NCI-H510A treated with DMSO at 0.1 percent for 48 hours (cell line): ENCODE measurements at regions not wholly inside any gene's neighbourhood (a gene's known extent, or its start where the extent isn't known, plus 50 kb on each side); places are given as distances from the start of the nearest gene placed in this dataset.

Experiments used
- DNase-seq: peaks from one replicate; lab custom pipeline; 2025; lab: John Stamatoyannopoulos, UW

DNA sequence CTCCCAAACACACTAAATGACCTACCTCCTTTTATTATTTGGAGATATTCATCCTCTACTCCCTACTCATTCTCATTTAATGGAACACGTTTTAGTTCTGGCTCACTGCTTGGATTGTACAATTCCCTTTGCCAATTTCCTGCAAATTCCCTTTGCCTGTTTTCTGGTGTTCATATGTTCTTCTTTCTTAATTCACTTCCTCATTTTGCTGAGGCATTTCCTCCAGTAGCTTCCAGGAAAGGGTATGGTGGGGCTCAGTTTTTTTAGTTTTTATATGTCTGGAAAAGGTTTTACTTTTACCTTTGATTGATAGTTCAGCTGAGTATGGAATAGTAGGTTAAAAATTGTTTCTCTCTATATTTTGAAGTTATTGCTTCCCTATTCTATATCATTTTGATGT lies 143.6 kb upstream of the GOLIM4 start:
- DNase-seq: no peak

DNA sequence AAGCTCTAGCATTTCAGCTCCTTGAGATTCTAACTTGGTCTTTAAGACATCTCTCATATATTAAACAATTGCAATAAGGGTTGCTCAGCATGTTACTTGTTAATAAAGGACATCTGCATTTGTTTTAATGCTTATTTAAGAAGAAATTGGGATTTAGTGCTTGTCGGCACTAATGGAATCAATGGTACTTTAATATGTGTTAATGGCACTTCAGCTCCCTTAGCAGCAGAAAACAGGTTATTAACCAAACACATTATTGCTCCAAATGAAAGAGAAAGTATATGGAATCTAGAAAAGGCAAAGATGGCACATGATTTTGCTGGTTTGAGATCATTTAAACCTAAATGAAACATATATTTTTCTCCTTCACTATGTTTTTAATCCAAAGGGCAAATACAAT lies 137.3 kb upstream of the GOLIM4 start:
- DNase-seq: no peak

DNA sequence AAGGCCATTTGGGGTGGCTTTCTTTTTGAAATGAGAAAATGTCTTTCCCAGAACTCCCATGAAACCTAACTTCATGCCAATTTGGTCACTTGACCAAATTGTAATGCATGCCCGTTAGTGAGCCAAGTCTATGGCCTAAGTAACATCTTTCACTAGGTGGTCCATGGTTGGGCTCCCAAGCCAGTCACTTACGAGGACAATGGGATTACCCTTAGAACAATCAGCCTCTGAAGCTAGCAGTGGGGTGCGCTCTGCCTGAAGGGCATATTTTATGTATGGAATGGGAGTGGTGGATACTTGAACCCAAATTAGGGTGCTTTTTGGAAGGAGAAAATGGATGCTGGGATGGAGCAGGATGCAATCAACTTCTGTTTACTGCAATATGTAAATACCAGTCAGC lies 127.4 kb upstream of the GOLIM4 start:
- DNase-seq: no peak

DNA sequence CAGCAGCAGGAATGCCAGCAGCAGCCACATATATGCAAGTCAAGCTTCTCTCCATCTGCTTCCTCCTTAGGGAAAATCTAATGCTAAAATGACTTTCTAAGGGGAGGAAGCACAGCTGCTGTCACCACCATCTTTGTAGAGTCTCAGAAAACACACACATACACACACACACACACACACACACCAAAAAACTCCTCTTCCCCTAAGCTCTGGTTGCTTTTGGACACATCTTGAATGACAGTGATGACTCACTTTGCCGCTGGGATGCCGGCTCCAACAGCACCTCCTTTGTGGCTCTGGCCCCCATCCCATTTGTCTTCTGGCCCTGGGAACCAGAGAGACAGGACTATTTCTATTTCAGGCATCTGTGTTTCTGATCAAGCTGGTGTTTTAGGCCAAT lies 124.8 kb upstream of the GOLIM4 start:
- no peak for DNase-seq

DNA sequence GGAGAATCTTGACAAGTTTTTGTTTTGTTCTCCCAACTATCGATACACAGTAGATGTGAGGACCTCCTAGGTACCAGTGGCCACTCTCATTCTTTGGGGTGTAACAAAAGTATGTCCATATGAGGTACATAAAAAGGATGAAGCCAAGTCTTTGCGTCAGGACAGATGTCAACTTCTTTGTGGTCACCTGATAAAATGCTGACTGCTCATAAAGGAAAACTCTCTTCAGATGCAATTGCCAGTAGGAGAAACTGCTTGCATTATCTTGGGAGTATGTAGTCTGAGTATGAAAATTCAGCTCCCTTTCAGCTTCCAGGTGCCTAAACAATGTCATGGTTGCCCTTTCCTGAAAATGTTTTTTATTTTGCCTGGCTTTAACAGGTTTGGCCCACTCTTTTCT lies 123.8 kb upstream of the GOLIM4 start:
- DNase-seq: no peak

DNA sequence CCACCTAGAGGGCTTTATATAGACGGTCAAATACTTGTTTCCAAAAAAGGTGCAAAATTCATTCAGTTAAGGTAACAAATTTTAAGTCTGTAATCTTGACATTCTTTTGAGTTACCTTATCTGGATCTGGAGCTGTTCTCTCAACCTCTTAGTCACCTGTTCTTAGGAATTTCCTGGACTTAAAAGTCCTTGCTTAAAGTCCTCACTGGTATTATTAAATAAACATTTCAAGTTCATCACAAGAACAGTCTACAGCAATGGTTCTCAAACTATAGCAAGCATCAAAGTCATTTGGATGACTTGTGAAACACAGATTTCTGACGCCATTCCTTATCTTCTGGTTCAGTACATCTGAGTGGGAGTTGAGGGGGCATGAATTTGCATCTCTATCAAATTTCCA lies 122.9 kb upstream of the GOLIM4 start:
- DNase-seq: no peak

DNA sequence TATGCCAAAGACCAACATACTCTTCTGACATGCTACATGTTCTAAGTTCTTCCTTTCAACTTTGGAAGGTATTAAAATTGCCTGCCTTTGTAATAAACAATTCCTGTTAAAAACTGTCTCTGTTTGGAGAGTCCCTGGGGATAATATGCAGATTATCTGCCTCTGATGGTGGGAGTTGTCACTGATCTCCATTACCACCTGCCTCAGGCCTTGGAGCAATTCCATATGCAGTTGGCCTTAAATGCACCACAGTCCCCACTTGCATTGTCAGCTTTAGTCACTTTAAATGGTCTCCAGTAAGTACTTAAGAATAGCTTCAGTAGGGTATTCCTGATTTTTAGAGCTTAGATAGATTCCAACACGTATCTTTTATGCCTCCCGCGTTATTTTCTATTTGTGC lies 121.1 kb upstream of the GOLIM4 start:
- DNase-seq: no peak

DNA sequence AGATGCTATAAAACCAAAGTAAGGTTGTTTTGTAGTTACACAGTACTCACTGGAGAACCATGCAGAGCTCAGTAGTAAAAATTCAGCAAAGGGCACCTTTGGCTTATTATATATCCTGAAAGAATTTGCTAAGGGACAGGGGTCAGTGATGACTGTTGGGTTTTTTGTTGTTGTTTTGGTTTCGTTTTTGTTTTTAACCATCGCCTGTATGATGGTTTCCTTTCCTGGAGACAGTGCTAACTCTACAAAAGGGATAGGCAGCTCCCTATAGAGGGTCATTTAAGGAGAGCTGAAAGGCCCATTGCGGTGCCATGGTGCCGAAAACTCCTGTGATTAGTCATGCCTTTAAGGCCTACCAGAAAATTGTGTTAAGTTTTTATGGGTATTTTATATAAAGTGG lies 118.2 kb upstream of the GOLIM4 start:
- no peak for DNase-seq

DNA sequence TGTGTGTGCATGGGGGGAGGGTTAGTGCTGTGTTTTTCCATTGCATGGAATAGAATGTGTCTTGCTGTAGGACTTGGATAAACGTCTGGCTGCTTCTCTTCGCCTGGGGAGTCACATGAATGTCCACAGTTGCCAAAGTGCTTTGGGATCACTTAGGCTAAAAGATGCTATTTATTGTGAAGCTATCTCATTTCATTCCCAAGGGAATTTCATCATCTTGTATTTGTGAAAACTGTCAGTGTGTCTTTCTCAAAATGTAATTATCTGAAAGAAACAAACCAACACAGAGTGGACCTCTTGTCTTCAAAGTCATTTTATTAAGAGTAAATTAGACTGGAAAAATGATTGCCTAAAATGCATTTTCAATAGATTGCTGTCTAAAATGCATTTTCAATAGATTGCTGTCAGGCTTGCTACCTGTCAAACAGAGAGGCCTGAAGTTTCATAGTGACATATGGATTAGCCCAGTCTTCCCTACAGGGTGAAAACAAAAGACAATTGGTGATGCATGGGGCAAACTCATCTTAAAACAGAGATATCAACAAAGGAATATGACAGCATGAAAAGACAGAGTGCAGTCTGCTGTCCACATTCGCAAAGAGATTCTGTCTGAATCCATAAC lies 117.1 kb upstream of the GOLIM4 start:
- DNase-seq: no peak

DNA sequence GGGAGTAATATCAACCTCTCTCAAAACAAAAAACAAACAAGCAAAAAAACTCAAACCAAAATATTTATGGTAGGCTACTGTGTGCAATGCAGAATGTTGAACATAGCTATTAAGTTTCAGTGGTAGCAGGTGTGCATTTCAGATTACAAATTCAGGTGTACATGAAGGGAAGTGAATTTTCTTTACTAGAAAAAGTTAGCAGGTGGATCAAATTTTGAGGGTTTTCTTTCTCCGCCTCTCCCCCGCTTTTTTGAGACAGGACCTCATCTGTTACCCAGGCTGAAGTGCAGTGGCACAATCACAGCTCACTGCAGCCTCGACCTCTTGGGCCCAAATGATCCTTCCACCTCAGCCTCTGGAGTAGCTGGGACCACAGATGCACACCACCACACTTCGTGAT lies 109.7 kb upstream of the GOLIM4 start:
- no peak for DNase-seq

DNA sequence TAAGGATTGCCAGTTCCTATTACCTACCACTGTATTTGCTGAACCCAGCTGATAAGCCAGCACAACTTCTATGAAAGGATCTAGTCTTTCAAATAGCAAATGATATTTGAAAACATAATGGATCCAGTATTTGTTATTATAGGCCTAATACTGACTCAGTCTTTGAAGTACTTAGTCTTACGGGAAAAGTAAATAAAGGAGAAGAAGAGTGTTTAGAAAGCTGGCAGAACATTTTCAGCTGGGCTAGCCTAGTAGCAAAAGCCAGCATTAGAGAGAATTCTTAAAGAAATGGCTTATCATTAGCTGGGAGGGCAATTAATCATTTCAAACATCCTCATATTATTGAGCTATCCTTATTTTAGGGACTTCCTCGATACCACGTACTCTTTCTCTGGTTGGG lies 101.4 kb upstream of the GOLIM4 start:
- peak; percentile 22 for DNase-seq

DNA sequence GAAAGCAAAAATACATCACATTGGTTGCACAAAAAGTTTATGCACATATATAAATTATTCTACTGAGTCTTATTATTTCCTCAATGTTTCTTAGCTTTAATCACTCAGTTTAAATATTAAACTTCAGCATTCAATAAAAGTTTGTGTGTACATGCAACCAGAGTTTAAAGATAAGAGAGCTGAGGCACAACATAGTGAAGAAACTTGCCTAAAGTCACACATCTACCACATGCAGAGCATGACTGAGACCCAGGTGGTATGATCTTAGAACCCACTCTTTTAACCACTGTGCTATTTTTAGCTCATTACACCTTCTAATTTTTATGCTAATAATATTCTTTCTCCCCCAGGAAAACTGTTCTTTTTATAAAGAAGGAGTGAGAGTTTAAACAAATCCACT lies 96.1 kb upstream of the GOLIM4 start:
- no peak for DNase-seq

DNA sequence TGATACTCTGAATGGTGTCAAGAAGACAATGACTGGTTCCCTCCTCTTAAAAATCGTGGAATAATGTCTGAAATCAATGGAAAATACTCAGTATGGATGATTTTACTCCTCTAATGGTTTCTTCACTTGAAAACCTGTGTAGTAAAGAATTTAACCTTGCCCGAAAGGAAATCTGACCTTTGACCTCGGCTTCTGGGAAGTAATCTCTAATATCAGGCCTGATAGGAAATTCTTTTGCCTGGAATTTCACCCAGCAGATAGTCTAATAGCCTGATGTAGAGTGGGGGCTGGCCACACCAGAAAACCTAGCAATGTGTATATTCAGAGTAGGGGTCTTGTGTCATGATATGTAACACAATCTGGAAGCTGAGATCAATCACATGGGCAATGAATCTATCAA lies 91.5 kb upstream of the GOLIM4 start:
- no peak for DNase-seq

DNA sequence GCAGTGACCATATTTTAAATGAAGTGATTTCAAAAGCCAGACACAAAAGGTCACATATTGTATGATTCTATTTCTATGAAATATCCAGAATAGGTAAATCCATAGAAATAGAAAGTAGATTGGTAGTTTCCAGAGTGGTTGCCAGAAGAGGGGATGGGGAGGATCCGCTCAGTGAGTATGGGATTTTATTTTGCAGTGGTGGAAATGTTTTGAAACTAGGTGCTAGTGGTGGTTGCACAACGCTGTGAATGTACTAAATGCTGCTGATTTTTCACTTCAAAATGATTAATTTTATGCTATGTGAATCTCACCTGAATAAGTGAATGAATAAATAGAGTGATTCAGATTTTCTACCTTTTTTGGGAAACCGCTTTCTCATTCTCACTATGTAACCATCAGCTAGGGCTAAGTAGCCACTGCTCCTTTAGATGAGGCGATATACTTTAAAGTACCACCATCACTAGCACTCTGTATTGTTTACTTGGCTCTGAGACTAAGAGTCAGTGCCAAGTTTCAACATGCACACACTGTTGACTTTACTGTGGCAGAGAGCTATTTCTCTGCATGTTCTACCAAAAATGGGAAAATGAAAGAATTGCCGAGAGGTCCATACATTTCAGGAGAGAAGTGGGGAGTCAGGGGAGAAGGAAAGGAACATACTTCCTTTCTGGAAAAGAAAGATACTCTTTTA lies 90.7 kb upstream of the GOLIM4 start:
- no peak for DNase-seq

DNA sequence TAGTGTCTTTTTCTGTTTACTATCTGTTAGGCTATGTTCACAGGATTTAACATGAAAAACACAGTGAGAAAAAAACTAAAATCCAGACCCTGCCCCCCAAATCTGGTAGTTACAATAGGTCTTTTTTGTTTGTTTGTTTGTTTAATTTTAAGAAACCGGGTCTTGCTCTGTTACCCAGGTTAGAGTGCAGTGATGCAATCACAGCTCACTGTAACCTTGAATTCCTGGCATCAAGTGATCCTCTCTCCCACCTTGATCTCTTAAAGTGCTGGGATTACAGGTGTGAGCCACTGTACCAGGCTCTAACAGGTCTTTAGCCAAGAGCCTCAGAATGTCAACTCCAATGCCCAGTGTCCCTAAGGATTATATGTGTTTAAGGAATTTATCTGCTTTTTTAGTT lies 88.0 kb upstream of the GOLIM4 start:
- DNase-seq: no peak

DNA sequence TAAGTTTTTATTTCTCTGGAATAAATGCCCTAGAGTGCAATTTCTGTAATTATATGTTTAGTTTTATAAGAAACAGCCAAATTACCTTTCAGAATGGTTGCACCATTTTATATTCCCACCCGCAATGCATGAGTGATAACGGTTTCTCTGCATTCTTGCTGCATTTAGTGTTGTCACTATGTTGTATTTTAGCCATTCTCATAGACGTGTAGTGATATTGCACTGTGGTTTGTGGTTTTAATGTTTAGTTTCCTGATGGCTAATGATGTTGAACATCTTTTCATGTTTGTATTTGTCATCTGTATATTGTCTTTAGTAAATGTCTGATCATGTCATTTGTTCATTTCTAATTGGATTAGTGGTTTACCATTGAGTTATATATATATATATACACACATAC lies 73.0 kb upstream of the GOLIM4 start:
- DNase-seq: no peak

DNA sequence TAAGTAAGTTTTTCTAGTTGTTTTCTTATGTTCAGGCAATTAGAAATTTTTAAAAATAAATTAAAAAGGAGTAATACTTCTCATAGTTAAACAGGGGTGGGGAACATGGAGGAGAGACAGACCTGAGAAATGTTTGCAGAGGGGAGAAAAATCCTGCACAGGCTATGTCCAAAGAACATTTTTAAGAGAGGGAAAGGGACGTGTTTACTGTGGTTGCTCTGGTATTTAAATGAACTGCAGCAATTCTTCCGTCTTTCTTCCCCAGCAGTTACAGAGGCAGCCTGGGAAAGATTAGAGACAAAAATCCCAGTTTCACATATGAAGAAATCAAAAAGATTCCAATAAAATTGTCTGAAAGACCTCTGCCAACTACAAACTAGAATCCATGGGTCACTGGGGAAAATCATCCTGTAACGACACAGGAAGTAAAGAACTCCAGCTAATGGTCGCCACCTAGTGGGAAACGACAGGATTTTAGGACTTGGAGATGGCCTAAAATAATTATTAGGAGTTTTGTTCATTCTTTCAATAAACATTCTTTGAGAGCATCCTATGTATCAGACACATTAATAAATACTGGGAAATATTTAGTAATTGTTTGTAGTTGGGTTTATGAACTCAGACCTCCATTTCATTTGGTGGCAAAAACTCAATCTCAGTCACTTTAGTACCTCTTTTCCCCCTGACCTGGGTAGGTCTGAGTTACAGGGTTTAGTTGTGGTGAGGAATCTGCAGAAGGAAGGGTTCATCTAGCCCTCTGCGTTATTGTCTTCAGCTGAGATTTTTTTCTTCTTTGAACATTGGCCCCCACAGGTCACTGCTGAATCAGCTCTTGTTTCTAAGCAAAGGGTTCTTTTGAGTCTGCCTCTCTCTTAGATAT lies 69.9 kb upstream of the GOLIM4 start:
- peak; percentile 58 for DNase-seq

DNA sequence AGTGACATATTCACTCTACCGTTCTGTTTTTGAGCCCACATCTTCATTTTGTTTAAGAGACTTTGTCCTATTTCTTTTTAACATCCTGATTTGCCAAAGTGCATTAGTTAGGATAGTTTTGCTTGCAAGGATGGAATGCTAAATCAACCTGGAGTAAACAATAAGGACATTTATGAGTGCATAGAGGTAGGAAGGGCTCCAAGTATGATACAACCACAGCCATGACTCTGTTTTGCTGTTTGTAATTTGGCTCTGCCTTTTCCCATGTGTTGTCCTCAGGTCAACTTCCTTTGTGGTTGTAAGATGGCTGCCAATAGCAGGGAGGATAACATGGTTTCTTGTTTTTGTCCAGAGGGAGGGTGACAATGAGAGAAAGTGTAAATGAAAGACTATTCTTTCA lies 66.4 kb upstream of the GOLIM4 start:
- no peak for DNase-seq

DNA sequence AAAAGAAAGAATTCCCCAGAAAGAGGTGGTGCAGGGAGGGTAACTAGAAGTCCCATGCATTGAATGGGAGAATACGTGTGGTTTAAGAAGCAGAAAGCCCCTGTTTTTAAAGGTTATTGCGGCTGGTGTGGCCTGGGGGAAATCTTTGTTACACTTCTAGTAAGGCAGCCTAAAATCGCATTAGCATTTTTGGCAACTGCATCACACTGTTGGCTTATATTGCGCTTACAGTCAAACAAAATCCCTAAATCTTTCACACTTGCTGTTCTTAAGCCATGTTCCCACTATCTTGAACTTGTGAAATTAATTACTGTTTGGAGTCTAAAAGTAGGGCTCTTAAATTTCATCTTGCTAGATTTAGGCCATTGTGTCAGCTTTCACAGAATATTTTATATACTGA lies 66.0 kb upstream of the GOLIM4 start:
- no peak for DNase-seq

DNA sequence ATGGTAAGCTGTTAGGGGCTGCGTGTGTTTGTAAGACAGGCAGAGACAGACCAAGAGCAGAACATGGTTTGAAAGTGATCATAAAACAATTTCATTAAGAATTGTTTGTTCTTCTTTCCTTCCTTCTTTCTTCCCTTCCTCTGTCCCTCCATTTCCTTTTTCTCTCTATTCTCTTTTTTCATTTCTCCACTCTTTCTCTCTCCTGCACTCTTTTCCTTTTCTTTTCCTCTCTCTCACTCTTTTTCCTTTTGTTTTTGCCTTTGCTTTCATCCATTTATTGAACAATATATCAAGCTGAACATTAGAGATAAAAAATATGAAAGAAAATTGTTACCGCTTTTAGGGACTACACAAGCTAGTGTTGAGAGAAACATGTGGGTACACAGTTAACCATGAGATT lies 62.2 kb upstream of the GOLIM4 start:
- DNase-seq: no peak

DNA sequence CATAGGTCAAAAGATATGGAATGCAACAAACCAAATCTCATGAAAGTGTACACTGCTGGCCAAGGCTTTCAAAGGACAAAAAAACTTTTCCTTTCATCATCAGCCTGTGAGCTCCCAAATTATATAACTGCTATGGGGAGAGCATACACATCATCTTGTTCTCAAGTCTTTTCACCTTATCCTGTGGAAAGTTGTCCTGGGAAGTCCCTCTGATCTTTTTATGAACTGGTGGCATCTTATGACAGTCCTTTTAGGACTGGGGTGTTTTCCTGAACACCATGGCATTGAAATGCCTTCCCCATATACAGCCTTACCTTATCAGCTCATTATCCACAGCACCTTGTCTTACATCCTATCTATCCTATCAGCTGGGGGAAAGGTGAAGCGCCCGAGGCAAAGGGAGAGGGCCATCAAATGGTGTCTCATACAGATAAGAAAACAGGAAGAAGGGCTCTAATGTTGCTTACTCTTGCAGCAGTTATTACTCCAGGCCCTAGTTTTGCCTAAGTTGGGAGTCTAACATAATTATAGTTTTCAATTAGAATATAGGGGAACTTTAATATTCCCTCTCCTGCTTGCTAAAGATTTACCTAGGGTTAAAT lies 61.5 kb upstream of the GOLIM4 start:
- no peak for DNase-seq

DNA sequence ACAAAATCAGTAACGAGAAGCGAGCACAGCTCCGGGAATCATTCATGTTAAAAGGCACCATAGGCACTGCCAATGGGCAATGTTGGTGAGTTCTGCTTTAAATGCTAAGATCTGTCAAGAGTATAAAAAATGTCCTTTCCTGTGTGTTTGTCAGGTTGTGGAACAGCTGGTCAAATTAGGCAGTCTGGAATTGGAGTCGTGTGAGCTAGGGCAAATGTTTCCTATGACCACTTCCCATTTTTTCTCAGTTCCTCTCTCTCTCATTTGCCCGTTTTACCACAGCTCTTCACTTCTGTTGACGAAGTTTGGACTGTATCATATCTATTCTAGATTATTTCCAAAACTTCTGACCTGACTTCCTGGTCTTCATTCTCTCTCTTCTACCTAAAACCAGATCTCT lies 60.8 kb upstream of the GOLIM4 start:
- no peak for DNase-seq

DNA sequence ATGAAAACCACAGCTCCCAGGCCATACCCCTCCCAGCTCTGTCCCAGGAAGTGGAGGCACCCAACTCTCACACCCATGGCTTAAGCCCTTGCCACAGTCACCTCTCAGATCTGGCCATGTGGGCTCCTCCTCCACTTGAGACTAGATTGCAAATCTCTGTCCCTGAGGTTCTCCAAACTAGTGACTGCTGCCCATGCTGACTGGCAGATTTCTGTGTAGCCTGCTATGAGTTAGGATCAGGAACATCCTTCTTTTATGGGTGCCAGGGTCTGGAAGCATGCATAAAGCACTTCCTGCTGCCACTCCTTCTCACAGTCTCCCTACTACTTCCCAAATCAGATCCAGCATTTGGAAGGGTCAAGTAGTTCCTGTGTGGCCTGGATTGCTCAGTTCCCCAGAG lies 59.6 kb upstream of the GOLIM4 start:
- DNase-seq: no peak
